Nephron (organoid): ENCODE measurements at regions not wholly inside any gene's neighbourhood (a gene's known extent, or its start where the extent isn't known, plus 50 kb on each side); places are given as distances from the start of the nearest gene placed in this dataset.

ENCODE experiments used
- H3K27ac Mint-ChIP-seq, 3 experiments: 2 replicates each; pipeline ENCODE4 v1.8.0; 2020; ENCODE audit warnings: mixed read lengths in 3 of 3, mild to moderate bottlenecking in 2 of 3, moderate library complexity in 1 of 3
- H3K27me3 Mint-ChIP-seq: 2 replicates; pipeline ENCODE4 v1.8.0; 2021; ENCODE audit warnings: low read depth, mild to moderate bottlenecking, moderate library complexity, mixed read lengths
- H3K36me3 Mint-ChIP-seq: 2 replicates; pipeline ENCODE4 v1.8.0; 2020; ENCODE audit warnings: low read depth, mixed read lengths
- H3K4me1 Mint-ChIP-seq: 2 replicates; pipeline ENCODE4 v1.8.0; 2020; ENCODE audit warnings: mixed read lengths
- H3K4me3 Mint-ChIP-seq, 3 experiments: 2 replicates each; pipeline ENCODE4 v1.8.0; 2020; ENCODE audit warnings: mild to moderate bottlenecking in 3 of 3, mixed read lengths in 3 of 3, moderate library complexity in 2 of 3
- H3K9me3 Mint-ChIP-seq: 2 replicates; pipeline ENCODE4 v1.8.0; 2020; ENCODE audit warnings: mixed read lengths
- TF ChIP-seq, protein P1 (sequence below), 3 experiments: fragments of 200-600 bp; sonication (generic); IDR thresholded peaks; one replicate each; pipeline ENCODE4 v1.5.0; 2021; ENCODE audit warnings: antibody characterized with exemption in 3 of 3; ENCODE audit not compliant: unreplicated experiment in 3 of 3

DNA sequence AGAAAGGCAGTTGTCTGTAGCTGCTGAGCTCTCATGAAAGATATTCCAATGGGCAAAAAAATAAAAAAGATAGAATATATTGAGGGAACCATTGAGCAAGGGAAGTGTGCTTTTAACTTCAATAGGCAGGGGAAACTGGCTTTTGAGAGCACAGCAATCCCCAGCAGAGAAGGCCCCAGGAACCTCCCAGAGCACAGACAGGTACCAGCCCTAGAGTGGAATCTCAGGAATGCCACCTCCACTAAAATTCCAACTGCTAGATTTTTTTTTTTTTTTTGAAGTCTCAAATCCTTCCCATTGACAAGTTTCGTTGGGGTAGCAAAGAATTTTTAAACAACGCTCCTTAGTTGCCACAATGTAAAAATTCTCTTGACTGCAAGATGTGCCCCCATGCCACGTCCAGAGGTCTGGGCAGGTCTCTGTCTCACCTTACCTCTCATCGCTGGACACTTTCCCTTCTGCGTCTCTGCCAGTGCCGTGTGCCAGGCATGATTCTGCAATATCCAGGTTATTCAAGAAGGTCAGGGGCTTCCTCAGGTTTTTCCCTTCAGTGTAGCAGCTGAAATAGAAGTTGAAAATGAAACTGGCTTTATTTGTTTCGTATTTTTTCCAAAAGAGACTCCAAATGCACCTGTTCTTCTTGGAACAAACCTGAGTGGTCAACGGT, 64.2 kb upstream of the IRX1 start:
- peaks cover 13% of the 10 kb centered on the region for H3K27me3 Mint-ChIP-seq
- H3K36me3 Mint-ChIP-seq, result no peaks in the 10 kb centered on the region
- H3K4me3 Mint-ChIP-seq, result no peak overlapping the region
- H3K9me3 Mint-ChIP-seq, result peaks cover 2% of the 10 kb centered on the region
- no peak overlapping the region for H3K27ac Mint-ChIP-seq
- TF ChIP-seq, protein P1, sequence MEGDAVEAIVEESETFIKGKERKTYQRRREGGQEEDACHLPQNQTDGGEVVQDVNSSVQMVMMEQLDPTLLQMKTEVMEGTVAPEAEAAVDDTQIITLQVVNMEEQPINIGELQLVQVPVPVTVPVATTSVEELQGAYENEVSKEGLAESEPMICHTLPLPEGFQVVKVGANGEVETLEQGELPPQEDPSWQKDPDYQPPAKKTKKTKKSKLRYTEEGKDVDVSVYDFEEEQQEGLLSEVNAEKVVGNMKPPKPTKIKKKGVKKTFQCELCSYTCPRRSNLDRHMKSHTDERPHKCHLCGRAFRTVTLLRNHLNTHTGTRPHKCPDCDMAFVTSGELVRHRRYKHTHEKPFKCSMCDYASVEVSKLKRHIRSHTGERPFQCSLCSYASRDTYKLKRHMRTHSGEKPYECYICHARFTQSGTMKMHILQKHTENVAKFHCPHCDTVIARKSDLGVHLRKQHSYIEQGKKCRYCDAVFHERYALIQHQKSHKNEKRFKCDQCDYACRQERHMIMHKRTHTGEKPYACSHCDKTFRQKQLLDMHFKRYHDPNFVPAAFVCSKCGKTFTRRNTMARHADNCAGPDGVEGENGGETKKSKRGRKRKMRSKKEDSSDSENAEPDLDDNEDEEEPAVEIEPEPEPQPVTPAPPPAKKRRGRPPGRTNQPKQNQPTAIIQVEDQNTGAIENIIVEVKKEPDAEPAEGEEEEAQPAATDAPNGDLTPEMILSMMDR (IDR thresholded peaks at IDR 0.05; ENCODE audit: unreplicated experiment in 3 of 3), result no peak
- H3K4me1 Mint-ChIP-seq, result no peaks in the 10 kb centered on the region

DNA sequence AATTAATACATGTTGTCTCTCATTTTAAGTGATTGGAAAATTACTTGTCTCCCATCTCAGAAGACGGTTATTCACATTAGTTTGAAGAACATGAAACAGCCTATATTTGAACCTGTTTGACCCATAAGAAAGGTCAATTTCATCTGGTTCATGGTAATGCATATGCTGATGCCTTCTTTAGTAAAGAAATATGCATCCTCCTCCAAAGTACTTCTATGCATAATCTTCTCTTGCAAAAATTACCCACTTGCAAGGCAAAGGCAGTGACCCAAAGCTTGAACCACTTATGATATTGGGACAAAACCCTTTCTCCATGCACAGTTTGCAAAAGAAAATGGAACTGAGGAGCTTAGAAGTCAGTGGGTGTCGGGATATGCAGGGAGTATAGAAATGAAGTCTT, 65.4 kb upstream of the IRX1 start:
- Mint-ChIP-seq H3K36me3 (no peaks in the 10 kb centered on the region), H3K27ac (no peak overlapping the region), H3K4me3 (no peak overlapping the region), H3K9me3 (peaks cover 7% of the 10 kb centered on the region), H3K4me1 (no peaks in the 10 kb centered on the region), H3K27me3 (peaks cover 13% of the 10 kb centered on the region)
- TF ChIP-seq, protein P1 (IDR thresholded peaks at IDR 0.05; ENCODE audit: unreplicated experiment in 3 of 3), result no peak

DNA sequence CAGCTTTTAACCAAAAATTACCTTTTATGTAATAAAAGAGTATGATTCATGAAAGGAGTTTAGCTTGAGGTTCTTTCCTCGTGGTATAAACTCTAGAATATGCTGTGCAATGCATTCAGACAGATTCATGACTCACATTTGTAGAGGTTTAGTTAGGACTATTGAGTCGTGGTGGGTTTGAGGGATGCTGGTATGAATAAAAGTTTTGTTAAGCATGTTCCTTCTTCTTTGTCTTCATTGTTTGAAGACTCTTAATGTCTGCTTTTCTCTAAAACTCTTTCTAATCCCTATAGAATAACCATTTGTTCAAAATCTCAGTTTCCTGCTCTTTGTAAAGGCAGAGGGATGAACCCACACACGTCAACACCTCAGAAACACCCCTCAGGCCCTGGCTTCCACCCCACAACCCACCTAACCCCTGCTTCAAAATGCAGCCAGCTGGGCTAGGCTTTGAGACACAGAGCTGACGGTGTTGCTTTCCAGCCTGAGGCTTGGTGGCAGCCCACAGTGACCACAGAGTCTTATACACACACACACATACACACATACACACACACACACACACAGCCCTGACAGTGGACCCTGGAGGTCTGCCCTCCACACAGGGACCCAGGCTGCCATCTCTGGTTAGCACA, 69.0 kb upstream of the IRX1 start:
- TF ChIP-seq, protein P1 (IDR thresholded peaks at IDR 0.05; ENCODE audit: unreplicated experiment in 3 of 3), result no peak
- H3K36me3 Mint-ChIP-seq, result peaks cover 4% of the 10 kb centered on the region
- H3K9me3 Mint-ChIP-seq, result peaks cover 13% of the 10 kb centered on the region
- H3K4me3 Mint-ChIP-seq, result no peak overlapping the region
- no peaks in the 10 kb centered on the region for H3K4me1 Mint-ChIP-seq
- H3K27ac Mint-ChIP-seq, result no peak overlapping the region
- H3K27me3 Mint-ChIP-seq, result peaks cover 16% of the 10 kb centered on the region

DNA sequence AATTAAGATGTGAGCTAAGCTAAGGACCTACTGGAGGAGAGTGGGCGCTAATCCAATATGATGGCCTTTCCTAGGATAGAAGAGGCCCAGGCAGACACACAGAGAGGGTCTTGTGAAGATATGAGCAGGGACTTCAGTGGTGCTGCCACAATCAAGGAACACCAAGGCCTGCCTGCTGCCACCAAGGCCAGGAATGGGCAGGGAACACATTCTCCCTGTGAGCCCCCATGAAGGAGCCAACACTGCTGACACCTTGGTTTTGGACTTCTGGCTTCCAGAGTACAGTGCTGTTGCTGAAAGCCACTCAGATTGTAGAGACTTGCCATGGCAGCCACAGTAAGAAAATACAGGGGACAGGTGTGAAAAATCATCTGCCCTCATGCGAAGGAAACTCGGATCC, 73.1 kb upstream of the IRX1 start:
- Mint-ChIP-seq H3K36me3 (peaks cover 4% of the 10 kb centered on the region), H3K9me3 (peaks cover 16% of the 10 kb centered on the region), H3K4me3 (no peak overlapping the region), H3K27me3 (peaks cover 19% of the 10 kb centered on the region), H3K27ac (no peak overlapping the region), H3K4me1 (peaks cover 5% of the 10 kb centered on the region)
- TF ChIP-seq, protein P1 (IDR thresholded peaks at IDR 0.05; ENCODE audit: unreplicated experiment in 3 of 3), result no peak

- Mint-ChIP-seq H3K9me3 (peaks cover 6% of the 10 kb centered on the region), H3K27ac (no peak overlapping the region), H3K4me1 (peaks cover 9% of the 10 kb centered on the region), H3K4me3 (no peak overlapping the region), H3K36me3 (no peaks in the 10 kb centered on the region), H3K27me3 (peaks cover 28% of the 10 kb centered on the region)
- TF ChIP-seq, protein P1 (IDR thresholded peaks at IDR 0.05; ENCODE audit: unreplicated experiment in 3 of 3), result no peak
These were observed 77.1 kb upstream of the IRX1 start for GRCh38 chr5:3518576-3518975.

DNA sequence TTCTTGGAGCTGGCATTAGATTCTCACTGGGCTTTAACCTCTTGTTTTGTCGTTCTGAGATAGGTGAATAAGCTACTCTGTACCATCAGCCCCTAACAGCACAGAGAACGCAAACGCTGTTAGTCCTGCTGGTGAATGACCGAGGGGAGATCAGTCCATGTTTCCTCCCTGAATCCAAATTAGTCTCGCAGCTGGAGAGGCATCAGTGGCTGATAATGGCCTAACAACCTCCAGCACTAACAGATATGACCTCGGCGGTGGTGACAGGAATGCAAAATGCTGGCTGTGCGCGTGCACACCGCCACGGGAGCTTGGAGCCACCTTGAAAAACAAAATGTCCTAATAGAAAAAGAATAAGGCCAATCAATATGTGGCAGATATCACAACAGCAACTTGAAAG, 77.6 kb upstream of the IRX1 start:
- no peak overlapping the region for H3K4me3 Mint-ChIP-seq
- H3K27ac Mint-ChIP-seq, result no peak overlapping the region
- peaks cover 5% of the 10 kb centered on the region for H3K9me3 Mint-ChIP-seq
- H3K36me3 Mint-ChIP-seq, result no peaks in the 10 kb centered on the region
- peaks cover 29% of the 10 kb centered on the region for H3K27me3 Mint-ChIP-seq
- TF ChIP-seq, protein P1 (IDR thresholded peaks at IDR 0.05; ENCODE audit: unreplicated experiment in 3 of 3), result no peak
- peaks cover 12% of the 10 kb centered on the region for H3K4me1 Mint-ChIP-seq
